ENCODE measurements at regions not wholly inside any gene's neighbourhood (a gene's known extent, or its start where the extent isn't known, plus 50 kb on each side); places are given as distances from the start of the nearest gene placed in this dataset.
A peak's percentile ranks its signal among the peaks of the same experiment; 100 is the strongest.

GRCh38 chr2:109064660-109065390 is 64.2 kb upstream of the SH3RF3 start:
- ChIA-PET POLR2A (ENCODE audit: partially characterized antibody) (no interaction called here), CTCF (ENCODE audit: partially characterized antibody) (interaction anchor here (0.7 to 2.0 kb wide), 4 partner anchors 27 to 136 kb away, joined by 3 to 6 read pairs (median 4); no protein-coding TSS in a partner anchor)
- Histone ChIP-seq H3K36me3 (ENCODE audit: insufficient read depth, low read length) (no peaks in the 10 kb centered on the region), H3K9me3 (ENCODE audit: control insufficient read depth in 1 of 2, low read length in 2 of 2) (no peaks in the 10 kb centered on the region), H3K4me3 (ENCODE audit: low read length in 2 of 2) (no peak overlapping the region), H3K27me3 (ENCODE audit: insufficient read depth, low read length) (no peaks in the 10 kb centered on the region), H3K4me1 (ENCODE audit: insufficient read depth, low read length) (peaks cover 6% of the 10 kb centered on the region), H3K27ac (ENCODE audit: low read depth, low read length) (no peak overlapping the region)
- H3K27me3 Mint-ChIP-seq = peaks cover 1 to 3% of the 10 kb centered on the region in 2 donors
- H3K27ac Mint-ChIP-seq = peak overlapping the region in 1 of 7 donors; percentile 18
- H3K4me1 Mint-ChIP-seq = peaks cover 4 to 12% (median 9%) of the 10 kb centered on the region in 4 donors
- no peaks in the 10 kb centered on the region for H3K9me3 Mint-ChIP-seq
- no peaks in the 10 kb centered on the region for H3K36me3 Mint-ChIP-seq
- intact Hi-C loops (cut with micrococcal nuclease) = no loop called here
- no peak for DNase-seq
- no peak overlapping the region for H3K4me3 Mint-ChIP-seq

- H3K27ac Mint-ChIP-seq = peak overlapping the region in 1 of 7 donors; percentile 24
- Histone ChIP-seq H3K36me3 (ENCODE audit: insufficient read depth, low read length) (no peaks in the 10 kb centered on the region), H3K27ac (ENCODE audit: low read depth, low read length) (no peak overlapping the region), H3K27me3 (ENCODE audit: insufficient read depth, low read length) (no peaks in the 10 kb centered on the region), H3K4me1 (ENCODE audit: insufficient read depth, low read length) (peaks cover 6% of the 10 kb centered on the region), H3K4me3 (ENCODE audit: low read length in 2 of 2) (no peak overlapping the region), H3K9me3 (ENCODE audit: control insufficient read depth in 1 of 2, low read length in 2 of 2) (no peaks in the 10 kb centered on the region)
- no peaks in the 10 kb centered on the region for H3K36me3 Mint-ChIP-seq
- H3K4me3 Mint-ChIP-seq = peak overlapping the region in 5 of 8 donors; percentile 4 to 44 (median 20)
- peaks cover 1 to 3% of the 10 kb centered on the region in 2 donors for H3K27me3 Mint-ChIP-seq
- H3K4me1 Mint-ChIP-seq = peaks cover 4 to 16% (median 10%) of the 10 kb centered on the region in 4 donors
- intact Hi-C loops (cut with micrococcal nuclease) = loop anchor here (1.0 kb wide), 1 partner anchor 74 kb away; the partner anchor contains the start of gene EDAR
- peak in 3 of 5 donors; percentile 6 to 19 (median 8) for DNase-seq
- no peaks in the 10 kb centered on the region for H3K9me3 Mint-ChIP-seq
- ChIA-PET POLR2A (ENCODE audit: partially characterized antibody) (no interaction called here), CTCF (ENCODE audit: partially characterized antibody) (interaction anchor here (0.6 to 1.5 kb wide), 3 partner anchors 17 to 134 kb away, joined by 3 to 4 read pairs (median 3); no protein-coding TSS in a partner anchor)
Observed at GRCh38 chr2:109062859-109063700, 65.9 kb upstream of the SH3RF3 start.

GRCh38 chr2:109062145-109062858 is 66.7 kb upstream of the SH3RF3 start:
- Mint-ChIP-seq H3K27me3 (peaks cover 0 to 1% of the 10 kb centered on the region in 2 donors), H3K4me1 (peaks cover 4 to 21% (median 10%) of the 10 kb centered on the region in 4 donors), H3K4me3 (no peak overlapping the region), H3K9me3 (no peaks in the 10 kb centered on the region), H3K27ac (no peak overlapping the region), H3K36me3 (no peaks in the 10 kb centered on the region)
- H3K9me3 ChIP-seq (ENCODE audit: control insufficient read depth in 1 of 2, low read length in 2 of 2) = no peaks in the 10 kb centered on the region
- DNase-seq = no peak
- CTCF ChIA-PET (ENCODE audit: partially characterized antibody) = no interaction called here
- H3K27ac ChIP-seq (ENCODE audit: low read depth, low read length) = no peak overlapping the region
- no peak overlapping the region for H3K4me3 ChIP-seq (ENCODE audit: low read length in 2 of 2)
- H3K36me3 ChIP-seq (ENCODE audit: insufficient read depth, low read length) = no peaks in the 10 kb centered on the region
- H3K4me1 ChIP-seq (ENCODE audit: insufficient read depth, low read length) = peaks cover 6% of the 10 kb centered on the region
- no peaks in the 10 kb centered on the region for H3K27me3 ChIP-seq (ENCODE audit: insufficient read depth, low read length)
- POLR2A ChIA-PET (ENCODE audit: partially characterized antibody) = no interaction called here
- intact Hi-C loops (cut with micrococcal nuclease) = no loop called here

GRCh38 chr2:109061736-109062135 is 67.3 kb upstream of the SH3RF3 start:
- no peaks in the 10 kb centered on the region for H3K36me3 Mint-ChIP-seq
- no peak overlapping the region for H3K4me3 Mint-ChIP-seq
- no peak overlapping the region for H3K27ac Mint-ChIP-seq
- intact Hi-C loops (cut with micrococcal nuclease) = no loop called here
- Histone ChIP-seq H3K27me3 (ENCODE audit: insufficient read depth, low read length) (no peaks in the 10 kb centered on the region), H3K4me3 (ENCODE audit: low read length in 2 of 2) (no peak overlapping the region), H3K36me3 (ENCODE audit: insufficient read depth, low read length) (no peaks in the 10 kb centered on the region), H3K4me1 (ENCODE audit: insufficient read depth, low read length) (peaks cover 6% of the 10 kb centered on the region), H3K27ac (ENCODE audit: low read depth, low read length) (no peak overlapping the region), H3K9me3 (ENCODE audit: control insufficient read depth in 1 of 2, low read length in 2 of 2) (no peaks in the 10 kb centered on the region)
- H3K4me1 Mint-ChIP-seq = peaks cover 4 to 27% (median 10%) of the 10 kb centered on the region in 4 donors
- H3K27me3 Mint-ChIP-seq = peaks cover 0 to 1% of the 10 kb centered on the region in 2 donors
- ChIA-PET POLR2A (ENCODE audit: partially characterized antibody) (no interaction called here), CTCF (ENCODE audit: partially characterized antibody) (no interaction called here)
- no peak for DNase-seq
- no peaks in the 10 kb centered on the region for H3K9me3 Mint-ChIP-seq

- intact Hi-C loops (cut with micrococcal nuclease) = no loop called here
- Mint-ChIP-seq H3K27ac (peak overlapping the region in 1 of 7 donors; percentile 60), H3K36me3 (no peaks in the 10 kb centered on the region), H3K4me3 (no peak overlapping the region), H3K9me3 (no peaks in the 10 kb centered on the region), H3K4me1 (peaks cover 4 to 30% (median 10%) of the 10 kb centered on the region in 4 donors), H3K27me3 (peaks cover 0 to 1% of the 10 kb centered on the region in 2 donors)
- DNase-seq = no peak
- H3K4me3 ChIP-seq (ENCODE audit: low read length in 2 of 2) = no peak overlapping the region
- ChIA-PET CTCF (ENCODE audit: partially characterized antibody) (interaction anchor here (0.7 to 1.4 kb wide), 5 partner anchors 9 to 59 kb away, joined by 3 read pairs; no protein-coding TSS in a partner anchor), POLR2A (ENCODE audit: partially characterized antibody) (interaction anchor here (1.6 to 4.5 kb wide), 2 partner anchors 13 to 28 kb away, joined by 4 to 33 read pairs; no protein-coding TSS in a partner anchor)
- no peaks in the 10 kb centered on the region for H3K36me3 ChIP-seq (ENCODE audit: insufficient read depth, low read length)
- H3K4me1 ChIP-seq (ENCODE audit: insufficient read depth, low read length) = peaks cover 6% of the 10 kb centered on the region
- no peak overlapping the region for H3K27ac ChIP-seq (ENCODE audit: low read depth, low read length)
- no peaks in the 10 kb centered on the region for H3K27me3 ChIP-seq (ENCODE audit: insufficient read depth, low read length)
- H3K9me3 ChIP-seq (ENCODE audit: control insufficient read depth in 1 of 2, low read length in 2 of 2) = no peaks in the 10 kb centered on the region
Observed at GRCh38 chr2:109060496-109060895, 68.5 kb upstream of the SH3RF3 start.

- Histone ChIP-seq H3K9me3 (ENCODE audit: control insufficient read depth in 1 of 2, low read length in 2 of 2) (no peaks in the 10 kb centered on the region), H3K4me3 (ENCODE audit: low read length in 2 of 2) (no peak overlapping the region), H3K4me1 (ENCODE audit: insufficient read depth, low read length) (peaks cover 6% of the 10 kb centered on the region), H3K27ac (ENCODE audit: low read depth, low read length) (no peak overlapping the region), H3K27me3 (ENCODE audit: insufficient read depth, low read length) (no peaks in the 10 kb centered on the region), H3K36me3 (ENCODE audit: insufficient read depth, low read length) (no peaks in the 10 kb centered on the region)
- Mint-ChIP-seq H3K4me1 (peaks cover 4 to 30% (median 10%) of the 10 kb centered on the region in 4 donors), H3K27ac (peak overlapping the region in 1 of 7 donors; percentile 60), H3K4me3 (peak overlapping the region in 1 of 8 donors; percentile 49), H3K36me3 (no peaks in the 10 kb centered on the region), H3K27me3 (peaks cover 0 to 1% of the 10 kb centered on the region in 2 donors), H3K9me3 (no peaks in the 10 kb centered on the region)
- CTCF ChIA-PET (ENCODE audit: partially characterized antibody) = interaction anchor here (0.7 to 1.4 kb wide), 5 partner anchors 8 to 58 kb away, joined by 3 read pairs; no protein-coding TSS in a partner anchor
- POLR2A ChIA-PET (ENCODE audit: partially characterized antibody) = interaction anchor here (1.6 to 4.5 kb wide), 2 partner anchors 12 to 28 kb away, joined by 4 to 33 read pairs; no protein-coding TSS in a partner anchor
- intact Hi-C loops (cut with micrococcal nuclease) = no loop called here
- no peak for DNase-seq
Observed at GRCh38 chr2:109059474-109060165, 69.4 kb upstream of the SH3RF3 start.
